ENCODE measurements at regions not wholly inside any gene's neighbourhood (a gene's known extent, or its start where the extent isn't known, plus 50 kb on each side); places are given as distances from the start of the nearest gene placed in this dataset.

DNA sequence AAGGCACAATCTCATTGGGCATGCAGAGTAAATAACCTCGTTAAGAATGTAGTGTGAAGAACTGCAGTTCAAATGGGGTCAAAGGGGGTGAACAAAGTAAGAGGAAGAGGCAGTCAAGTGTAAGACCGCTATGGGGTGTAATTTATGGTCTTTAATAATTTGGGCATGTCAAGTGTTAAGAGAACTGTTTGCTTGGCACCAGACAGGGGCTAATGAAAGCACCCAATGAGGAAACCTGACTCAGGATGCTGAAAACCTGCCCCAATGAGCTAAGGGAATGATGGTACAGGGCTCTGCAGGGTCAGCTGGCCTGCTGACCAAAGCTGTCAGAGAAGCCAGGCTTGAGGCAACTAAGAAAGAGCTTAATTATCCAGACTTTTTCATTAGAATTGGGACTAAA lies 368.1 kb downstream of the DTWD2 start:
- H3K36me3 Mint-ChIP-seq (ENCODE audit: low read depth) = no peaks in the 10 kb centered on the region
- Histone ChIP-seq H3F3A (replicated peaks; ENCODE audit: low read depth) (no peaks in the 10 kb centered on the region), H4K20me1 (replicated peaks; ENCODE audit: insufficient read depth) (no peaks in the 10 kb centered on the region), H3K9me2 (ENCODE audit: insufficient read depth) (no peaks in the 10 kb centered on the region), H3K4me3 (no peak overlapping the region), H3K36me3 (ENCODE audit: insufficient read depth) (no peaks in the 10 kb centered on the region), H3K27me3 (ENCODE audit: insufficient read depth) (no peaks in the 10 kb centered on the region), H3K79me2 (replicated peaks; ENCODE audit: insufficient read depth) (no peaks in the 10 kb centered on the region), H2AFZ (no peak overlapping the region), H3K4me1 (ENCODE audit: insufficient read depth) (no peaks in the 10 kb centered on the region), H3K4me2 (no peak overlapping the region), H3K27ac (ENCODE audit: low read depth) (no peak overlapping the region)
- H3K9me3 Mint-ChIP-seq = 0 out of 3 replicates have a peak, but pooled peaks cover 3% of the 10 kb centered on the region
- H3K27me3 Mint-ChIP-seq (ENCODE audit: insufficient read depth, low read depth, poor library complexity) = no peaks in the 10 kb centered on the region
- TF ChIP-seq CREB1 (CRISPR knock-in tag; IDR thresholded peaks at IDR 0.05; ENCODE audit: low read depth) (no peak), POLR2AphosphoS5 (IDR thresholded peaks at IDR 0.05; ENCODE audit: low read depth) (no peak), ZNF331 (CRISPR knock-in tag; IDR thresholded peaks at IDR 0.05; ENCODE audit: low read depth) (no peak), EZH2phosphoT487 (IDR thresholded peaks at IDR 0.05; ENCODE audit: unreplicated experiment) (no peak), STAT1 (IDR thresholded peaks at IDR 0.05; ENCODE audit: unreplicated experiment) (no peak), JUNB (IDR thresholded peaks at IDR 0.05; ENCODE audit: unreplicated experiment) (no peak), NANOG (IDR thresholded peaks at IDR 0.05; ENCODE audit: borderline replicate concordance) (no peak), ZNF114 (CRISPR knock-in tag; IDR thresholded peaks at IDR 0.05) (no peak)
- TF ChIP-seq, protein P1, sequence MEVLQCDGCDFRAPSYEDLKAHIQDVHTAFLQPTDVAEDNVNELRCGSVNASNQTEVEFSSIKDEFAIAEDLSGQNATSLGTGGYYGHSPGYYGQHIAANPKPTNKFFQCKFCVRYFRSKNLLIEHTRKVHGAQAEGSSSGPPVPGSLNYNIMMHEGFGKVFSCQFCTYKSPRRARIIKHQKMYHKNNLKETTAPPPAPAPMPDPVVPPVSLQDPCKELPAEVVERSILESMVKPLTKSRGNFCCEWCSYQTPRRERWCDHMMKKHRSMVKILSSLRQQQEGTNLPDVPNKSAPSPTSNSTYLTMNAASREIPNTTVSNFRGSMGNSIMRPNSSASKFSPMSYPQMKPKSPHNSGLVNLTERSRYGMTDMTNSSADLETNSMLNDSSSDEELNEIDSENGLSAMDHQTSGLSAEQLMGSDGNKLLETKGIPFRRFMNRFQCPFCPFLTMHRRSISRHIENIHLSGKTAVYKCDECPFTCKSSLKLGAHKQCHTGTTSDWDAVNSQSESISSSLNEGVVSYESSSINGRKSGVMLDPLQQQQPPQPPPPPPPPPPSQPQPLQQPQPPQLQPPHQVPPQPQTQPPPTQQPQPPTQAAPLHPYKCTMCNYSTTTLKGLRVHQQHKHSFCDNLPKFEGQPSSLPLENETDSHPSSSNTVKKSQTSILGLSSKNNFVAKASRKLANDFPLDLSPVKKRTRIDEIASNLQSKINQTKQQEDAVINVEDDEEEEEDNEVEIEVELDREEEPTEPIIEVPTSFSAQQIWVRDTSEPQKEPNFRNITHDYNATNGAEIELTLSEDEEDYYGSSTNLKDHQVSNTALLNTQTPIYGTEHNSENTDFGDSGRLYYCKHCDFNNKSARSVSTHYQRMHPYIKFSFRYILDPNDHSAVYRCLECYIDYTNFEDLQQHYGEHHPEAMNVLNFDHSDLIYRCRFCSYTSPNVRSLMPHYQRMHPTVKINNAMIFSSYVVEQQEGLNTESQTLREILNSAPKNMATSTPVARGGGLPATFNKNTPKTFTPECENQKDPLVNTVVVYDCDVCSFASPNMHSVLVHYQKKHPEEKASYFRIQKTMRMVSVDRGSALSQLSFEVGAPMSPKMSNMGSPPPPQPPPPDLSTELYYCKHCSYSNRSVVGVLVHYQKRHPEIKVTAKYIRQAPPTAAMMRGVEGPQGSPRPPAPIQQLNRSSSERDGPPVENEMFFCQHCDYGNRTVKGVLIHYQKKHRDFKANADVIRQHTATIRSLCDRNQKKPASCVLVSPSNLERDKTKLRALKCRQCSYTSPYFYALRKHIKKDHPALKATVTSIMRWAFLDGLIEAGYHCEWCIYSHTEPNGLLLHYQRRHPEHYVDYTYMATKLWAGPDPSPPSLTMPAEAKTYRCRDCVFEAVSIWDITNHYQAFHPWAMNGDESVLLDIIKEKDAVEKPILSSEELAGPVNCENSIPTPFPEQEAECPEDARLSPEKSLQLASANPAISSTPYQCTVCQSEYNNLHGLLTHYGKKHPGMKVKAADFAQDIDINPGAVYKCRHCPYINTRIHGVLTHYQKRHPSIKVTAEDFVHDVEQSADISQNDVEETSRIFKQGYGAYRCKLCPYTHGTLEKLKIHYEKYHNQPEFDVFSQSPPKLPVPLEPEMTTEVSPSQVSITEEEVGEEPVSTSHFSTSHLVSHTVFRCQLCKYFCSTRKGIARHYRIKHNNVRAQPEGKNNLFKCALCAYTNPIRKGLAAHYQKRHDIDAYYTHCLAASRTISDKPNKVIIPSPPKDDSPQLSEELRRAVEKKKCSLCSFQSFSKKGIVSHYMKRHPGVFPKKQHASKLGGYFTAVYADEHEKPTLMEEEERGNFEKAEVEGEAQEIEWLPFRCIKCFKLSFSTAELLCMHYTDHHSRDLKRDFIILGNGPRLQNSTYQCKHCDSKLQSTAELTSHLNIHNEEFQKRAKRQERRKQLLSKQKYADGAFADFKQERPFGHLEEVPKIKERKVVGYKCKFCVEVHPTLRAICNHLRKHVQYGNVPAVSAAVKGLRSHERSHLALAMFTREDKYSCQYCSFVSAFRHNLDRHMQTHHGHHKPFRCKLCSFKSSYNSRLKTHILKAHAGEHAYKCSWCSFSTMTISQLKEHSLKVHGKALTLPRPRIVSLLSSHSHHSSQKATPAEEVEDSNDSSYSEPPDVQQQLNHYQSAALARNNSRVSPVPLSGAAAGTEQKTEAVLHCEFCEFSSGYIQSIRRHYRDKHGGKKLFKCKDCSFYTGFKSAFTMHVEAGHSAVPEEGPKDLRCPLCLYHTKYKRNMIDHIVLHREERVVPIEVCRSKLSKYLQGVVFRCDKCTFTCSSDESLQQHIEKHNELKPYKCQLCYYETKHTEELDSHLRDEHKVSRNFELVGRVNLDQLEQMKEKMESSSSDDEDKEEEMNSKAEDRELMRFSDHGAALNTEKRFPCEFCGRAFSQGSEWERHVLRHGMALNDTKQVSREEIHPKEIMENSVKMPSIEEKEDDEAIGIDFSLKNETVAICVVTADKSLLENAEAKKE (CRISPR knock-in tag; IDR thresholded peaks at IDR 0.05) = no peak
- TF ChIP-seq, protein P2, sequence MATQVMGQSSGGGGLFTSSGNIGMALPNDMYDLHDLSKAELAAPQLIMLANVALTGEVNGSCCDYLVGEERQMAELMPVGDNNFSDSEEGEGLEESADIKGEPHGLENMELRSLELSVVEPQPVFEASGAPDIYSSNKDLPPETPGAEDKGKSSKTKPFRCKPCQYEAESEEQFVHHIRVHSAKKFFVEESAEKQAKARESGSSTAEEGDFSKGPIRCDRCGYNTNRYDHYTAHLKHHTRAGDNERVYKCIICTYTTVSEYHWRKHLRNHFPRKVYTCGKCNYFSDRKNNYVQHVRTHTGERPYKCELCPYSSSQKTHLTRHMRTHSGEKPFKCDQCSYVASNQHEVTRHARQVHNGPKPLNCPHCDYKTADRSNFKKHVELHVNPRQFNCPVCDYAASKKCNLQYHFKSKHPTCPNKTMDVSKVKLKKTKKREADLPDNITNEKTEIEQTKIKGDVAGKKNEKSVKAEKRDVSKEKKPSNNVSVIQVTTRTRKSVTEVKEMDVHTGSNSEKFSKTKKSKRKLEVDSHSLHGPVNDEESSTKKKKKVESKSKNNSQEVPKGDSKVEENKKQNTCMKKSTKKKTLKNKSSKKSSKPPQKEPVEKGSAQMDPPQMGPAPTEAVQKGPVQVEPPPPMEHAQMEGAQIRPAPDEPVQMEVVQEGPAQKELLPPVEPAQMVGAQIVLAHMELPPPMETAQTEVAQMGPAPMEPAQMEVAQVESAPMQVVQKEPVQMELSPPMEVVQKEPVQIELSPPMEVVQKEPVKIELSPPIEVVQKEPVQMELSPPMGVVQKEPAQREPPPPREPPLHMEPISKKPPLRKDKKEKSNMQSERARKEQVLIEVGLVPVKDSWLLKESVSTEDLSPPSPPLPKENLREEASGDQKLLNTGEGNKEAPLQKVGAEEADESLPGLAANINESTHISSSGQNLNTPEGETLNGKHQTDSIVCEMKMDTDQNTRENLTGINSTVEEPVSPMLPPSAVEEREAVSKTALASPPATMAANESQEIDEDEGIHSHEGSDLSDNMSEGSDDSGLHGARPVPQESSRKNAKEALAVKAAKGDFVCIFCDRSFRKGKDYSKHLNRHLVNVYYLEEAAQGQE (IDR thresholded peaks at IDR 0.05; ENCODE audit: unreplicated experiment) = no peak
- DNase-seq (ENCODE audit: low spot score) (no peak), ATAC-seq (no peak)
- H3K27ac Mint-ChIP-seq = no peak overlapping the region
- H3K4me3 Mint-ChIP-seq = no peak overlapping the region
- H3K4me1 Mint-ChIP-seq = no peaks in the 10 kb centered on the region

All from GM23338 (cell line).